T follicular helper cell (primary cell): ENCODE measurements at regions not wholly inside any gene's neighbourhood (a gene's known extent, or its start where the extent isn't known, plus 50 kb on each side); places are given as distances from the start of the nearest gene placed in this dataset.

ENCODE experiments used
- DNase-seq: peaks from one replicate; pipeline ENCODE4 v3.0.0-alpha.2; 2020; ENCODE audit warnings: low read depth

- DNase-seq: no peak
Observed at GRCh38 chr21:35367553-35367952, 318.5 kb upstream of the RUNX1 start.

- no peak for DNase-seq
Observed at GRCh38 chr21:35366394-35367080, 317.4 kb upstream of the RUNX1 start.

GRCh38 chr21:35363458-35363857 is 314.4 kb upstream of the RUNX1 start:
- no peak for DNase-seq

GRCh38 chr21:35361988-35362387 is 312.9 kb upstream of the RUNX1 start:
- no peak for DNase-seq

GRCh38 chr21:35360870-35361570 is 311.9 kb upstream of the RUNX1 start:
- no peak for DNase-seq

- no peak for DNase-seq
Observed at GRCh38 chr21:35359076-35359475, 310.0 kb upstream of the RUNX1 start.

GRCh38 chr21:35358008-35358407 is 308.9 kb upstream of the RUNX1 start:
- DNase-seq: no peak

GRCh38 chr21:35357041-35357780 is 308.1 kb upstream of the RUNX1 start:
- no peak for DNase-seq

- no peak for DNase-seq
Observed at GRCh38 chr21:35354078-35354477, 305.0 kb upstream of the RUNX1 start.

GRCh38 chr21:35352793-35353192 is 303.7 kb upstream of the RUNX1 start:
- DNase-seq: no peak

- DNase-seq: no peak
Observed at GRCh38 chr21:35352066-35352770, 303.1 kb upstream of the RUNX1 start.

- no peak for DNase-seq
Observed at GRCh38 chr21:35351434-35351833, 302.3 kb upstream of the RUNX1 start.

- no peak for DNase-seq
Observed at GRCh38 chr21:35350965-35351364, 301.9 kb upstream of the RUNX1 start.

GRCh38 chr21:35349376-35350080 is 300.4 kb upstream of the RUNX1 start:
- DNase-seq: no peak

- DNase-seq: no peak
Observed at GRCh38 chr21:35348686-35349085, 299.6 kb upstream of the RUNX1 start.

- no peak for DNase-seq
Observed at GRCh38 chr21:35346697-35347096, 297.6 kb upstream of the RUNX1 start.

- DNase-seq: no peak
Observed at GRCh38 chr21:35345954-35346353, 296.9 kb upstream of the RUNX1 start.

GRCh38 chr21:35344582-35344981 is 295.5 kb upstream of the RUNX1 start:
- DNase-seq: no peak

GRCh38 chr21:35343046-35343819 is 294.1 kb upstream of the RUNX1 start:
- DNase-seq: no peak

GRCh38 chr21:35342440-35342839 is 293.3 kb upstream of the RUNX1 start:
- DNase-seq: no peak

- DNase-seq: no peak
Observed at GRCh38 chr21:35340273-35340672, 291.2 kb upstream of the RUNX1 start.
